ENCODE measurements at regions not wholly inside any gene's neighbourhood (a gene's known extent, or its start where the extent isn't known, plus 50 kb on each side); places are given as distances from the start of the nearest gene placed in this dataset.

DNA sequence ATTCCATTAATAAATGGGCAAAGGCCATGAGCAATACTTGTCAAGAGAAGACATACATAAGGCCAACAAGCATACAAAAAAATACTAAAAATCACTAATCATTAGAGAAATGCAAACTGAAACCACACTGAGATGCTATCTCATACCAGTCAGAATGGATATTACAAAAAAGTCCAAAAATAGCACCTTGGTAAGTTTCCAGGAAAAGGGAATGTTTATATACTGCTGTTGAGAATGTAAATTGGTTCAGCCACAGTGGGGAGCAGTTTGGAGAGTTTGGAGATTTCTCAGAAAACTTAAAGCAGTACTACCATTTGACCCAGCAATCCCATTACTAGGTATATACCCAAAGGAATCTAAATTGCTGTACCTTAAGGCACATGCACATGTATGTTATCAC is 467.7 kb downstream of the CDH11 start:
- no peak for TF ChIP-seq EZH2 (IDR thresholded peaks at IDR 0.05)
- TF ChIP-seq POLR2AphosphoS5 (IDR thresholded peaks at IDR 0.05; ENCODE audit: borderline replicate concordance, low read depth, low read length): no peak
- no peak for TF ChIP-seq FOXP2 (optimal IDR thresholded peaks at IDR 0.05; ENCODE audit: control extremely low read depth, extremely low read length, insufficient read depth)

All from SK-N-MC (cell line).